ENCODE measurements at regions not wholly inside any gene's neighbourhood (a gene's known extent, or its start where the extent isn't known, plus 50 kb on each side); places are given as distances from the start of the nearest gene placed in this dataset.
"Not testable (repeated sequence)": the region's sequence is repeated elsewhere in the genome, so short reads cannot be mapped to it uniquely, and the experiment has no call there.

- TF ChIP-seq SOX6 (IDR thresholded peaks at IDR 0.05), result peak; percentile 91
- TF ChIP-seq L3MBTL2 (IDR thresholded peaks at IDR 0.05), result peak; percentile 74
- peak; percentile 28; the same call in 1 of the 2 replicates for TF ChIP-seq CEBPB (tag; IDR thresholded peaks at IDR 0.05)
- TF ChIP-seq RBFOX2 (IDR thresholded peaks at IDR 0.05; ENCODE audit: low read depth, low read length), result 0 out of 2 replicates have a peak, but pooled peaks have one; percentile 1
- 0 out of 2 replicates have a peak, but pooled peaks have one; percentile 23 for TF ChIP-seq HMBOX1 (IDR thresholded peaks at IDR 0.05)
- TF ChIP-seq SMAD4 (CRISPR knock-in tag; conservative IDR thresholded peaks at IDR 0.05), result peak; percentile 85
- TF ChIP-seq CREM (IDR thresholded peaks at IDR 0.05; ENCODE audit: low read depth), result peak; percentile 75
- 0 out of 2 replicates have a peak, but pooled peaks have one; percentile 42 for TF ChIP-seq MTA3 (IDR thresholded peaks at IDR 0.05; ENCODE audit: borderline replicate concordance)
- TF ChIP-seq ESRRA (IDR thresholded peaks at IDR 0.05; ENCODE audit: borderline replicate concordance, low read depth), result peak; percentile 98
- TF ChIP-seq NCOR1 (IDR thresholded peaks at IDR 0.05), result peak; percentile 94
- peak; percentile 97 for TF ChIP-seq ARID1B (IDR thresholded peaks at IDR 0.05)
- TF ChIP-seq MEIS2 (IDR thresholded peaks at IDR 0.05; ENCODE audit: partially characterized antibody), result peak; percentile 58
- TF ChIP-seq NR2C1 (IDR thresholded peaks at IDR 0.05), result peak; percentile 49; the same call in 1 of the 2 replicates
- peak; percentile 39; the same call in 1 of the 2 replicates for TF ChIP-seq NR2C1 (tag; IDR thresholded peaks at IDR 0.05)
- TF ChIP-seq TBL1XR1 (IDR thresholded peaks at IDR 0.05; ENCODE audit: low read length in 2 of 2), result peak in 1 of 2 experiments; percentile 20; a peak in 1 of 4 replicates
- peak; percentile 89 for TF ChIP-seq BRD9 (IDR thresholded peaks at IDR 0.05; ENCODE audit: low read depth, partially characterized antibody)
- peak; percentile 64; the same call in 1 of the 2 replicates for TF ChIP-seq MBD2 (IDR thresholded peaks at IDR 0.05; ENCODE audit: borderline replicate concordance, low read depth)
- 0 out of 2 replicates have a peak, but pooled peaks have one; percentile 9 for TF ChIP-seq BRD4 (IDR thresholded peaks at IDR 0.05)
- peak; percentile 98 for TF ChIP-seq RNF2 (IDR thresholded peaks at IDR 0.05)
- peak; percentile 92 for TF ChIP-seq PHB2 (IDR thresholded peaks at IDR 0.05; ENCODE audit: low read depth)
- peak; percentile 87 for TF ChIP-seq KLF16 (IDR thresholded peaks at IDR 0.05)
- peak; percentile 32; the same call in 1 of the 2 replicates for TF ChIP-seq EP400 (IDR thresholded peaks at IDR 0.05)
- TF ChIP-seq JUND (IDR thresholded peaks at IDR 0.05; ENCODE audit: borderline replicate concordance, low read depth, low read length), result peak; percentile 27; the same call in 1 of the 2 replicates
- peak; percentile 43; the same call in 1 of the 3 replicates for TF ChIP-seq JUND (tag; IDR thresholded peaks at IDR 0.05; ENCODE audit: borderline replicate concordance, low read depth, low read length)
- TF ChIP-seq ID3 (CRISPR knock-in tag; IDR thresholded peaks at IDR 0.05), result not testable (repeated sequence)
- TF ChIP-seq ID3 (tag; IDR thresholded peaks at IDR 0.05), result peak; percentile 99
- peak in 1 of 2 experiments; percentile 82; a peak in 2 of 4 replicates for TF ChIP-seq ZMIZ1 (IDR thresholded peaks at IDR 0.05; ENCODE audit: low read depth in 2 of 2, low read length in 2 of 2)
- TF ChIP-seq BCOR (IDR thresholded peaks at IDR 0.05), result peak; percentile 62; the same call in 1 of the 2 replicates
- 0 out of 2 replicates have a peak, but pooled peaks have one; percentile 49 for TF ChIP-seq ZNF766 (CRISPR knock-in tag; conservative IDR thresholded peaks at IDR 0.05)
Measured at GRCh38 chr14:101677912-101678327, 83.6 kb upstream of the PPP2R5C start (continued).

Data from K562 (cell line).